HPDE6-E6E7 (cell line): ENCODE measurements at regions not wholly inside any gene's neighbourhood (a gene's known extent, or its start where the extent isn't known, plus 50 kb on each side); places are given as distances from the start of the nearest gene placed in this dataset.

ENCODE experiments used
- DNase-seq: peaks from one replicate; pipeline ENCODE4 v3.0.0; 2011; ENCODE audit warnings: missing footprints; ENCODE audit errors: extremely low spot score

DNA sequence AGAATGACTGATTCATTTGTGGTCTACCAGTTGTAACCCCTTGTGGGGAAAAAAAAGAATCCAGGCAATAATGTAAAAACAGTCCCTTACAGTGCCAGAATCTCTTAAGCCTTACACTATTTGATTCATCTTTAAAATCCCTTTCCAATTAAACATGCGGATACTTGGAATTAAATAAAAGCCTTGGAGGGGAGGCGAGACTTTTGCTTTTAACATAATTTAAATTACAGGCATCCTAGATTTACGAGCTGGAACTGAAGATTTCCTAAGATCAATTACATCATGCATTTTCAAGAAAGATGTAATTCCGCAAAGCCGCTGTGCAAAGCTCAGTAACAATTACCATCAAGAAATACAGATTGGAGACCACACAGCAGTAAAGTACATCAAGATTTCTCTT lies 370.2 kb downstream of the MTRR start:
- DNase-seq, result no peak

DNA sequence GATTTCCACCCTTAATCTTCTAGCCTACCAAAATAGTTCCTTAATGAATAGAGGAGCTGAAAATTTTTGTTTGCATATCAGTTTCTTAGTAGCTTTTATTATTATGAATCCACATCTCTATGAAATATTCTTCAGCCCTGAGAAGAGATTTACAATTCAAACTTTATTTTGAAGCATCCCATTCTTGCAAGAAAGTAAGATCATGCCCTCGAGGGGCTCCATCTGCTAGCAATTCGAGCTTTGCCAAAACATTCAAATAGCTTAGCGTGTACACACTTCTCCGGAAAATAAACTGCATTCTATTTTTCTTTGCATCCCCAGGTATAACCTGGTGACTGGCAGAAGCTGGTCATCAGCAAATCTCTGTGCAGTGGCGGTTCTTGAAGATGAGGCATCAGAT lies 370.7 kb downstream of the MTRR start:
- DNase-seq, result no peak

DNA sequence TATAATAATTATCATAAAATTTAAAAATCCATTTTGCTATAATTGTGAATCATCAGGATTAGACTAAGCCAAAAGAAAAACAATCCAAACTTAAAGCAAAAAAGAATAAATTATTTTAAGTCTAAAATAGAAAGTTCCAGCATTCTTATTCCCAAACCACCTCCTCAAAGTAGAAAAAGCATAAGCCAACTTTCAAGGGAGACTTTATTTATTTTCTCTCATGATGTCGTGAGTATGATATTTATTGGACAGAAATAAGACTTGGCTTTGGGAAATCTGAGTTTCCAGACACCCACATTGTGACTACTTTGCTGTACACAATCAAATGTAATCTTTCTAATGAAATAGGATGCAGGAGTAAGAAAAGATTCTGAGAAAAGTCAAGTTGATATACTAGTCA lies 372.1 kb downstream of the MTRR start:
- no peak for DNase-seq

DNA sequence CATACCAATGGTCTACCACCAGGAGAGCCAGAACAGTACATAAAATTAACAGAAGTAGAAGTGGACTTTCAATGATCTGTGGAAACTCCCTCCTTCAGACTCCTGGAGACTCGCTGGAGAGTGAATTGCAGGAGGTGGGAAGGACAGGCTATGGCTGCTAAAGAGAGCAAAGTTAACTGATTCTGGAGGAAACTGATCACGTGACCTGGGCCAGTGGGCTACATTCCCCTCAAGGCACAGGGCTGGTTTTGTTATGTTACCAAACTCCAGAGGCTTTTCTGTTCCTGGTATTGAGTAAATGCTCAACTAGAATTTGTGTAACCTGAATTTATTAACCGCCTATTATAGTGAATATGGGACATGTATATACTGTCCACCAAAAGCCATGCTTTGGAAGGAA lies 372.6 kb downstream of the MTRR start:
- no peak for DNase-seq

DNA sequence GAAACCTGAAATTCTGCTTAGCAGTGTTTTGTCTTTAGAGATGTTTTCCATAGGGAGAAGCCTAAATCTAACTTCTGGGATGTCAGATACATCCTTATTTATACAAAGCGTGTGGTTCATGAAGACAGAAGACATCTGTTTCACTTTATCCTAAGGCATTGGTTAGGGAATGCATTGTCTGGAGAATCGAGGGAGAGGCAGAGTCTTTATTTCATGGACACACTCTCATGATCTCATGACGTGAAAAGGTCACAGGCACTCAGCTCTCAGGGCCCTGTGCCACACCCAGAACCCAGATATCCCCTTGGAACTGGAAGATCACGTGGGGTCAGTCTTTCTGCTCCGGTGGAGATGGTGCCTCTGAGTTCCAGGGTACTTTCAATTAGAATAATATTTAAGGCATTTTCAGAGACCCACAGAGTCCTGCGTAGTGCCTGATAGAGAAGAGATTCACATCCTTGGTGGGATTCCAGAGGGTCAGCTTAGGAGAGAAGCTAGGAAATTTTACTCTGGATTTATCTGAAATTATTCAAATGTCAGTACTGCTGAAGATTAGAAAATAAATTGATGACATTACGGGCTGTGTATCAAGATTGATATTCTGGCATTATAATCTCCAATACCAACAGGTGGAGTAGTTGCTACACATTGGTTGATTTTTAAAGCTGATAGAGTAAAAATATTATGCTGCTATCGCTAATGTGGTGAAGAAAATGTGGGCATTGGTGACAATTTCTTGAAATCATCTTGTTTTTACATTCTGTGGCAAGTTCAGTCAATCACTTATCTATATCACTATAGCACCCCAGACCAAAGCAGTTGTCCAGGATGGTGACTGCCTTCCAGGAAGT lies 378.3 kb downstream of the MTRR start:
- no peak for DNase-seq

DNA sequence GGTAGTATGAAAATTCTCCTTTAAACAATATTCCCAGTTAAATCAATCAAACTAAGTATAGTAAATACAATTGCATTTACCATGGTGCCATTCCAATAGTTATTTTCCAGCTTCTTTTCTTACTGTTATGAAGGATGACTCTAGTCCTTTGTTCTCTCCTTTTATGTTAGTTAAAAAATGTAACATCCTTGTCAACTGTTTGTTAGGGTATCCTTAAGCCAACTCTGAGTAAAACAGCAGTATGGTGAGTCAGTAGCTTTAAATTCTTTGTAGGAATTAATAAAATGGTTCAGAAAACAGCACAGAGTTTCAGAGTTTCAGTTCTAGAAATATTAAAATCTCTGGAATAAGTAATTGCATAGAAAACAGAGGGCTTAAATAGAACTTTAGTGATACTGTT lies 384.4 kb downstream of the MTRR start:
- no peak for DNase-seq

DNA sequence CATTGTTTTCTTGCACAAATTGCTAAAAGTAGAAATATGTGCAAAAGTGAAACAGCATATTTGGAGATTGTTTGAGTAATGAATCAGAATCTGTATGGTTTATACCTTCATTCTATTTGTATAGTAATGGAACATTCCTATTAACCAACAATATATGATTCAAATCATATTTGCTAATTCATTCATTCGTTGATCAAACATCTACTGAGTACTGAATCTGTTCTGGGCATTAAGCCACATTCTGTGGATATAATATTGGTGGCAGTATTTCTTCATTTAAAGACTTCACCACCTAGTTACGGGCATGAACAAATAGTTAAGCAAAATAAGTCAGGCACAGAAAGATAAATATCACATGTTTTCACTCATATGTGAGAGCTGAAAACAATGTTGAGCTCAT lies 385.7 kb downstream of the MTRR start:
- DNase-seq, result no peak

DNA sequence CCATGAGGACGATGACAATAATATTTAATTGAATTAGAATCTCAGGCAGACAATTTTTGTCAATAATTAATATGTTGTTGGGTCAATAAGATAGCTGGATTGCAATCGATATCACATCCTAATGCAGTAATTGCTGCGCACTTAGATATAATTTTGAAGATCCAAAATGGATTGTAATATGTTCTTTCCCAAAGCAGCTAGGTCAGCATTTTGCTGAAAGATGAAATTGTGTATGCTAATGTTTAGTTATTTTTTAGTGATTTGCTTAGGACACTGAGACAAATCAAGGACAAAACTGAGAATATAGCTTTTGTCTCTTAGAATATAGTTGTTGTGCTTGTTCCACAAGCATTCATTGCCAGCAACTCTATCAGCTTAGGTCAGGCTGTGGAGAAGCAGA lies 389.9 kb downstream of the MTRR start:
- no peak for DNase-seq

DNA sequence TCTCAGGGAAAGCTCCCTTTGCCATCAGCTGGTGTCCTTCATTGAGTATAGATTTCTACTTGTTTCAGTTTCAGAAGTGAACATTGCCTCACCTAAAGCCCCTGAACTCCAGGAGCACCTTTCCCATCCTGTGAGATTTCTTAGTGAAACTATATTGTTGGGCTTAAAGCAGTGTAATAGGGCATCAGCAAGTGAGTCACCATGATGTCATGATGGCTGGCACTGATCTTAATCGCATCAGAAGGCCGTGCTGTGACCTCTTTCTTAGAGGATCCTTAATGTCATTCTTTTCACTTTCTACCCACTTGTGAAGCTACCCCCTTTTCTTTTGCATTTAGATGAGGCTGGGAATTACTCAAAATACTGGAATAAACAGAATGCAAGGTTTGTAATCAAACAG lies 401.3 kb downstream of the MTRR start:
- DNase-seq, result no peak

DNA sequence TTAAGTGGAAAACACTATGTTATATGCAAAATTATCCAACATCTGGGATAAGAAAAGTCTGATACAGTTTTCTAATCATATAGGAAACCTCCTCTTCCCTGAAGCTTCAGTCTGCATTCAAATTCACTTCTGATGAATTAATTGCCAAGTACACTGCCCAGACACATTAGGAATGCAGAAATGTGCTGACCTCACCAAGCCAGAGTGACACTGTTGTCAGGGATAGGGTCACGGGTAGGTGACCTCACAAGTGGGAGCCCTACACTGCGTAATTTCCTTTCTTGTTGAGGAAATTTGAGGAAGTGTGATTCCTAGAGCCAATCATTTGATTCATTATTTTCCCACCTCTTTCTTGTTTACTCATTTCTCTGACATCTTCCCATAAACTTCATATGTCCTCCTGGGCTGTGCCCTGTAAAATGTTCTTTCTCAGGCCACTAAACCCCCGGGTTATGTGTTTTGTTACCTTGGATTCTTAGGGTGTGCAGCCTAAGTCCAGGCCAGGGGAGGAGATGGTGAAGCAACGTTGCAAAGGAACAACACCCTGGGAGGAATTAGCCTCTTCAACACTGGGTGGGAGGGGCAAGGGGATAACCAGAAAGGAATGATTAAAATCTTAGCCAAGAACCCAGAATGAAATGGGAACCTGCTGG lies 411.9 kb downstream of the MTRR start:
- DNase-seq, result no peak

DNA sequence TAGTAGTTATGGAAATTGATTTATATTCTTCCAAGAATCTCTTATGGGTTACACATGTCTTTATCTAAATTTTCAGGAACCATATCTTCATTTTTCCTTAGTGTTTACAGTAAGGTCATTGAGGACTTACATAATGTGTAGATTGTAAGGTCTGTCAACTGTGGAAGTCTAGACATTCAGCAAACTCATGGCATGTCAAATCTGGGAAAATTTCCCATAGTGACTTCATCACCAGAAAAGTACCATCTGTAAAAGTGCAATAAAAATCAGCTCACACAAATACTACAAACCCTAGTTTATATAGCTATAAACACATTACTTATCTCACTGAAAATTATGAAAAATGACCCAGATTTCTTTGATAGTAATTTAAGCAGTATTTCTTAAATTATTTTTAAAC lies 419.4 kb downstream of the MTRR start:
- DNase-seq, result no peak

DNA sequence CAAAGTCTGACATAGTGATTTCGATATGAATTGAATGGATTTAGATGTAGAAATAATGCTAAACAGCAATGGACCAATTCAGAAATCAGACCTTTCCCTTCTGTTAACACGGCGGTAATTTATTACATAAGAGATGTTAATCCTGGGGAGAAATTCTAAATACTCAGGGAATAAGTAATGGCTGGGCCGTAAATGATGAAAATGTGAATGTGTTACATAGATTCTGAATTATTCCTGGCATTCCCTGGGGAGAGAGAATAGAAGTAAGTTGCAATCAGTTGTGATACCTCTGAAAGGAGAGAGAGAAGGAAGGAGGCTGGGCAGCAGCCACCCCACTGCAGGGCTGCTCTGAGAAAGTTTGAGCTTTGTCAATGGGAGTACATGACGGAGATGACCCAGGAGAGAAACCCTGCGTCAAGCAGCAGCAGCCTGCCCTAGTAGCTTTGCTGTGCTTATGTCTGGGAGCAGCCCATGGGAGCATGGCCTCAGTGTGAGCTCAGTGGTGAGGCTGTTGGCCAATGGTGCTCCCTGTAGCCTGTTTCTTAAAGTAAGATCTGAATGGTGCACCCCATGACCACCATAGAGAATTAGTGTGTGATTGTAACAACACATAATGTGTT lies 420.1 kb downstream of the MTRR start:
- no peak for DNase-seq

DNA sequence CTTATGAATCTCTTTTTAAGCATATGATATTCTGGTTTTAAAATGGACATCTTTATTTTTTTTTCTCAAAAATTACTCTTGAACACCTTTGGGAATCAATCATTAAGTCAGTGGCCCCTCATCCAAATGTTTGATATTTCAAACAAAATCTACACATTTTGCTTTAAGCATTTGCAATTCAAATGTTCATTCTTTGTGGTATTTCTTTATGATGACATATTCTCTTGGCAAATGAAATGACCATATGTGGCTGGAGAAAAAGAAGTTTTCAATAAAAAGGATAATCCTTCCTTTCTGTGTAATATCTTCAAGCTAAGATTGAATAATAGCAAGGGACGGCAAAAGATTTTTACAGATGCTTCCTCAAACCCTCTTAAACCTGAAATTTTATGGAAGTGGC lies 420.8 kb downstream of the MTRR start:
- DNase-seq, result no peak

DNA sequence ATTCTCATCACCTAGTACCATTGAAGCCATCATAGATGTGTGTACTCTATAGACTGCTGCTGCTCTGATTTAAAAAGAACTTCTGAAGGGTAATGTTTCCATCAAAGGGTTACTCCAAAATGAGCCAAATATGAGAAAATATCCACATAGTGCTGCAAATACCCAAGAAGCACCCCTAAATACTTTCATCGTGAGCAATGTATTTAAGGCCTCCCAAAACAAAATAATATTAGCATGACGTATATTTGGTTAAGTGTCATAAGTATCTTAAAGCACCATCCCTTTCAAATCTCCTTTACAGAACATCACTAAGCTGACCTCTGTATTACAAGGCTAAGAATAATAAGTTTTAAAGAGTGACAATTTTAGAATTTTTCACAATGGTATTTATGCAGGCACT lies 421.8 kb downstream of the MTRR start:
- no peak for DNase-seq

DNA sequence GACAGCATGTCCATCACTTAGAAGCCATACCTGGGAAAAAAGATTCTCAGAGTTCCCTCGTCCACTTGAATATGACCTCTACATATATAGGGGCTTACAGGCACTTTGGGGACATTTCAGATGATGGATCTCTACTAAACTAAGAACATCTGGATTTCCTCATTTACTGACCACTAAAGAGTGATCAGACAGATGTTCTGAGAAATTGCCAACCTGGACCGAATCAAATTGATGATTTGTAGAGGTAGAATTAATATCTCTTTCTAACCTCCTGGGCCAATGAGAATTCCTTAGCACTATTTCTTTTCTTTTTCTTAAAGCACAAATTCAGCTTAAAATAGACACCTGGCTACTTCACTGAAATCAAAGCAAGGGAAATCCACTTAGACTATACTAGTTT lies 422.7 kb downstream of the MTRR start:
- DNase-seq, result no peak

DNA sequence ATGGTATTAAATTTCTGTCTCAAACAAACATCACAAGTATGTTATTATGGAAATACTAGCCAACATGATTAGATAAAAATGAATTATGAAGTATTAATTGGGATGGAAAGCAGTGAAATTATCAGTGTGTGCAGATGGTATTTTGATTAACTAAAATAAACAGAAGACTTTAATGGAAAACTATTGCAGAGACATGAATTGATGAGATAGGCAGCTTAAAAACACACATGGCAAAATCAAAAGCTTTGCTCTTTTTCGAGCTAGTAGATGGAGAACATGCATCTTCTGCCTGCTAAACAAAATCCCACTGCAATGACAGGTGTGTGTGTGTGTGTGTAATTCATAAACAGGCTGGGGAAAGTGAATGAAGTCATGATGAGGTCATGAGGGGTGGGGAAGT lies 426.2 kb downstream of the MTRR start:
- DNase-seq, result no peak

DNA sequence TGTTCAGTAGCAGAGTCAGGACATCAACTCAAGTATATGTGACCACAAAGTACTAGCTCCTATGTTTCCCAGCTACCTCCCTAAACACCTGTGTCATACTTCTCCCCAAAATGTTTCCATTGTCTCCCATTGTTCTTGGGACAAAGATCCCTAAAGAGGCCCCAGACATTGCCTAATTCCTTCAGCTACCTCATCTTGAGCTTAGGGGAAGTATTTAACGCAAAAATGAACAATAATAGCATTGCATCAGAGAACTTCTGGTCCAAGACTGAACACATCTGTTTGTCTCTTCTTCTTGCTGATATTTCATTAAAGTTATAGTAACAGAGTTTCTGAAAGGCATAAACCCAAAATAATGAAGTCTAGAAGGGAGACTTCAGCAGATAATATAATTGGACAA lies 430.8 kb downstream of the MTRR start:
- no peak for DNase-seq

DNA sequence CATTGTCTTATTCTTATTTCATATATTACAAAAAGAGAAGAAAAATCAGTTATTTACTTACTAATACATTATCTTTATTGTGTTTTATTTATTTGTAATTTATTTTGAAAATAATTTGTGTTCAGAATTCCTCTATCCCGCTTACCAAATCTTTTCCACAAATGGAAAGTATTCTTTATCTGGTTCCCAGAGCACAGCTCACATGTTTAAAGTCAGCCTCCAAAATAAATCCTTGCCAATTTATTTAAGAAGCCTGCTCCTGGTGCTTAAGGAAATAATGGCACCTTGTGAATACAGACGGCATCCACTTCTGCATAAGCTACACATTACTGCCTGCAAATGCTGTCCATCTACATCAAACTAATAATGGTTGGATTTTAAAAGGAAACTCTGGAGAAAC lies 435.4 kb downstream of the MTRR start:
- no peak for DNase-seq

DNA sequence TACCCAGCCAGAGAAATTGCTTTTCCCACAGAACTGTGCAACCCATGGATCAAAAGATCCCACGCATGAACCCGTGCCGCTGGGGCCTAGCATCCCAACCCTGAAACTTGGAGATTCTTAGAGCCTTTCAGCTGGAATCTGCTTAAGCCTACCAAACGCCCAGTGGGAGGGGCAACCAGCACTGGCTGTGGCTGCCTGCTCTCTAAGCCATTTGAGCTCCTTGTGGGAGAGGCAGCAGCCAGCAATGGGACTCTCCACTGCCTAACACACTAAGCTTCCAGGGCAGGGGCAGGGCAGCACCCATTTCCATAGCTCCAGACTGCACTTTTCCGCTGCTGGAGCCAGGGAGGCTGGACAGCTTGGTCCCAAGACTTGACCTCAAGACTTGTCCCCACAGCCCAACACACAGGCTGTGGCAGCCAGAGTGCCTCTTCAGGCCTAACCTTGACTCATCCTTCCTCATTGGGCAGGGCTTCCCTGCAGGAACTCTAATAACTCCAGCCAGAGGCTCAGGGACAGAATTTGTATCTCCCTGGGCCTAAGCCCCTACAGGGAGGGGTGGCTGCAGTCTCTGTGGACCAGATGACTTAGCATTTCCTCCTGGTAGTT lies 437.4 kb downstream of the MTRR start:
- DNase-seq, result no peak

DNA sequence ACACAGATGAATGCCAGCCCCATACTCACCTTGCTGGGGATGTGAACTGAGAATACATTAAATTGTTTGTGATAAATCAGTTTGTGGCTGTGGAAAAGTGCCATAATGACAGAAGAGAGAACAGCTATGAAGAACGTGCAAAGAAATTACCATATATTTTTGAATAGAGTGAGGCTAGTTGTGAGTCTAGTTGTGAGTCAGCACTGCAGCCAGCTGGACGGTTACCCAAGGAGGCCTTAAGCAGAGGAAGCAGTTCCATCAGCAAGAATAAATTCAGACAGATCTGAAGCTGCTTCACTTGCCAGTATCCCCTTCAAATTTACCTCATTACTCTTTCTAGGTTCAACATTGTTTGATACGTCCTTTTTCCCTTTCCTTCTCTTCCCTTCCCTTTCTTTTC lies 446.0 kb downstream of the MTRR start:
- no peak for DNase-seq

DNA sequence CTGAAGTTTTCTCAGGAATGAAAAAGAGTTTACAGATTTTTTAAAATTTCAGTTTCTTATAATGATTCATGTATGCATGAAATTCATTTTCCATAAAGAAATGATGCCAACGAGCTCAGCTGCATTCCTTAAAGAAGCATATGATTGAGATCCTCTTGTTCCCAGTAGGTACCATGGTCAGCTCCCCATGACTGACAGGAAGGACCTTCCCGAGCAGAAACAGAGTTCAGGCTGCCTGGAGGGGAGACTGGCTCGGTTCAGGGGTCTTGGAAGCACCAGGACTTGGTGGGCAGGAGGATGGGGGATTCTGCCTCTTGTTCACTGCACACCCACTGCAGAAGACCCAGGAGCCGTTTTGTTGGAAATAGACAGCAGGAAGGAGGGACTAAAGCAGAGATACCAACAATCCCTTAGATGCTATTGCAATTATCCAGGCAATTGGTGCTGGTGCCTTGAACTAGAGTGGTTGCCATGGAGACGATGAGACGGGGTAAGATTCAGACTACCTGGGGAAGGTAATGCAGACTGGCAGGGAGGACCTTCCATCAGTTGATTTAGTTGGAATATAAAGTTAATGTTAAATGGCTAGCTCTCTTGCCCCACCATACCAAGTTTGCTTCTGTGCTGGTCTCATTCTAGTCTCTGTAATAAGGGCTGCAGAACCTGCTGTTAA lies 447.8 kb downstream of the MTRR start:
- no peak for DNase-seq

DNA sequence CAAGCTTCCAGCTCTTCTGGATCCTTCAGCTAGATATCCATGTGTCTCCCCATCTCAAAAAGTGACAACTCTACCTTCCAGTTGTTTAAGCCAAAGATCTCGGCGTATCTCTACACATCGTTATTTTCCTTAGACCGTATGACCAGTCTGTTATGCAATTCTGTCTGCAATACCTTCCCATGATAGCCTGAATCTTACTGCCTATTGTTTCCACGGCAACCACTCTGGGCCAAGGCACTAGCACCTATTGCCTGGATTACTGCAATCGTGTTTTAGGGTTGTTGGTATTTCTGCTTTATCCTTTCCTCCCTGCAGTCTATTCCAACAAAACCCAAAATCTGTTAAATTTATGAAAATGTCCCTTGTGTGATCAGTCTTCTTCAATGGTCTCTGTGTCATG lies 448.4 kb downstream of the MTRR start:
- no peak for DNase-seq
